ENCODE measurements at regions not wholly inside any gene's neighbourhood (a gene's known extent, or its start where the extent isn't known, plus 50 kb on each side); places are given as distances from the start of the nearest gene placed in this dataset.

- TF ChIP-seq CENPX (CRISPR knock-in tag; IDR thresholded peaks at IDR 0.05) (no peak), DPF2 (CRISPR knock-in tag; IDR thresholded peaks at IDR 0.05; ENCODE audit: borderline replicate concordance, low read depth) (peak; percentile 89), ZSCAN5A (CRISPR knock-in tag; IDR thresholded peaks at IDR 0.05; ENCODE audit: borderline replicate concordance) (no peak; the same call in 1 of the 2 replicates), ZSCAN21 (CRISPR knock-in tag; IDR thresholded peaks at IDR 0.05; ENCODE audit: borderline replicate concordance) (peak; percentile 76; the same call in 1 of the 2 replicates), BCL3 (CRISPR knock-in tag; IDR thresholded peaks at IDR 0.05) (no peak), ZNF337 (CRISPR knock-in tag; IDR thresholded peaks at IDR 0.05; ENCODE audit: borderline replicate concordance, low read depth) (no peak), ZNF329 (CRISPR knock-in tag; IDR thresholded peaks at IDR 0.05; ENCODE audit: low read depth) (no peak), KDM4B (CRISPR knock-in tag; IDR thresholded peaks at IDR 0.05) (no peak), ZNF589 (CRISPR knock-in tag; conservative IDR thresholded peaks at IDR 0.05) (no peak), ZSCAN30 (CRISPR knock-in tag; IDR thresholded peaks at IDR 0.05) (no peak), ZNF230 (CRISPR knock-in tag; IDR thresholded peaks at IDR 0.05) (no peak), ELK4 (CRISPR knock-in tag; IDR thresholded peaks at IDR 0.05; ENCODE audit: borderline replicate concordance) (no peak), RAD51 (IDR thresholded peaks at IDR 0.05; ENCODE audit: borderline replicate concordance) (no peak), BORCS8-MEF2B (CRISPR knock-in tag; IDR thresholded peaks at IDR 0.05) (no peak), SP5 (CRISPR knock-in tag; IDR thresholded peaks at IDR 0.05; ENCODE audit: borderline replicate concordance, low read depth) (peak; percentile 37; the same call in 1 of the 2 replicates), TRIM24 (CRISPR knock-in tag; IDR thresholded peaks at IDR 0.05) (no peak), FOXA1 (IDR thresholded peaks at IDR 0.05) (peak; percentile 95), FOXA1 (CRISPR knock-in tag; IDR thresholded peaks at IDR 0.05) (peak; percentile 97), IKZF5 (CRISPR knock-in tag; IDR thresholded peaks at IDR 0.05) (peak; percentile 44; the same call in 1 of the 2 replicates), ZNF331 (CRISPR knock-in tag; IDR thresholded peaks at IDR 0.05) (peak; percentile 70), XRCC5 (optimal IDR thresholded peaks at IDR 0.05; ENCODE audit: low read length) (no peak), CBX5 (CRISPR knock-in tag; IDR thresholded peaks at IDR 0.05; ENCODE audit: borderline replicate concordance) (no peak), ZSCAN12 (CRISPR knock-in tag; IDR thresholded peaks at IDR 0.05) (no peak), TRIM22 (IDR thresholded peaks at IDR 0.05) (no peak)
These were observed 377.2 kb upstream of the TNC start (continued) for GRCh38 chr9:115495052-115495635.
